ENCODE measurements at regions not wholly inside any gene's neighbourhood (a gene's known extent, or its start where the extent isn't known, plus 50 kb on each side); places are given as distances from the start of the nearest gene placed in this dataset.

- no peak for TF ChIP-seq SMC3 (IDR thresholded peaks at IDR 0.05; ENCODE audit: low read depth, low read length)
- no peak for TF ChIP-seq IRF3 (IDR thresholded peaks at IDR 0.05; ENCODE audit: low read depth, low read length)
- no peak for TF ChIP-seq TEAD4 (IDR thresholded peaks at IDR 0.05; ENCODE audit: borderline replicate concordance, insufficient read depth)
Measured at GRCh38 chr11:109849946-109850345, 243.2 kb upstream of the ZC3H12C start (continued).

DNA sequence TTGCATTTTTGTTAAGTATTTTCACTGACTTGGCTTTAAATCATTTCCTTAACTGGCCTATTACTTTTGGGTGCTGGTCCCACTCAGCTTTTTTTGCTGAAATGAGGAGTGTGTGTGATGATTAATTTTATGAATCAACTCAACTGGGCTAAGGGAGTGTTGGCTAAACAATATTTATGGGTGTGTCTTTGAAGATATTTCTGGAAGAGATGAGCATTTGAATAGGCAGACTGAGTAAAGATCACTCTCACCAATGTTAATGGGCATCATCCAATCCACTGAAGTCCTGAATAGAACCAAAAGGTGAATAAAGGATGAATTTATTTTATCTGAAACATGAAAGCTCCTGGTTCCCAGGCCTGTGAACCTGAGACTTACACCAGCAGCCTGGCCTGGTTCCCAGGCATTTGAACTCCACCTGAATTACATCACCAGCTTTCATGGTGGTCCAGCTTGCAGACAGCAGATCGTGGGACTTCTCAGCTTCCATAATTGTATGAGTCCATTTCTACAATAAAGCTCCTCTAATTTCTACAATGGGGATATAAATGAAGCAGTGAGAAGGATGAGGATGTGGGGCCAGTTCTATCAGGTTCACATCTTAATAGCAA lies 241.3 kb upstream of the ZC3H12C start:
- H3K79me2 ChIP-seq (ENCODE audit: insufficient read depth): no peaks in the 10 kb centered on the region
- TF ChIP-seq TAF1 (IDR thresholded peaks at IDR 0.05; ENCODE audit: borderline replicate concordance, low read depth, low read length): no peak
- TF ChIP-seq TCF12 (IDR thresholded peaks at IDR 0.05): no peak
- H3K9me3 ChIP-seq: no peaks in the 10 kb centered on the region
- no peak overlapping the region for H3K27ac ChIP-seq (ENCODE audit: low read depth in 2 of 2, low read length in 1 of 2)
- H2AFZ ChIP-seq (ENCODE audit: low read depth): no peak overlapping the region
- H3K4me2 ChIP-seq: no peak overlapping the region
- H4K20me1 ChIP-seq (ENCODE audit: insufficient read depth): no peaks in the 10 kb centered on the region
- 38% methylated on average over 1 of the region's 1 CpG for WGBS (ENCODE audit: low lambda C conversion rate)
- H3K27me3 ChIP-seq (ENCODE audit: insufficient read depth): no peaks in the 10 kb centered on the region
- peaks cover 3 to 4% of the 10 kb centered on the region in 2 experiments; a peak in 2 of 4 replicates for H3K4me1 ChIP-seq (ENCODE audit: control insufficient read depth in 1 of 2, insufficient read depth in 2 of 2, low read depth in 1 of 2, low read length in 1 of 2)
- no peak for DNase-seq
- CTCF ChIA-PET: interaction anchor here (0.9 to 3.0 kb wide), 4 partner anchors 13 to 87 kb away, joined by 3 to 11 read pairs (median 6); no protein-coding TSS in a partner anchor
- H3F3A ChIP-seq (replicated peaks; ENCODE audit: insufficient read depth): no peaks in the 10 kb centered on the region
- no peaks in the 10 kb centered on the region for H3K36me3 ChIP-seq (replicated peaks in 1 of 2; ENCODE audit: control insufficient read depth in 1 of 2, insufficient read depth in 2 of 2, low read length in 1 of 2)
- H3K9ac ChIP-seq: no peak overlapping the region
- H3K4me3 ChIP-seq (ENCODE audit: low read depth in 2 of 2, low read length in 1 of 2): no peak overlapping the region
- no peaks in the 10 kb centered on the region for H3K9me2 ChIP-seq
- POLR2A ChIA-PET: no interaction called here

GRCh38 chr11:109853156-109853776 lies 239.9 kb upstream of the ZC3H12C start:
- no peaks in the 10 kb centered on the region for H3K9me3 ChIP-seq
- no peak overlapping the region for H2AFZ ChIP-seq (ENCODE audit: low read depth)
- no peak overlapping the region for H3K4me2 ChIP-seq
- no peak overlapping the region; a peak in 1 of 4 replicates for H3K4me3 ChIP-seq (ENCODE audit: low read depth in 2 of 2, low read length in 1 of 2)
- H3K27ac ChIP-seq (ENCODE audit: low read depth in 2 of 2, low read length in 1 of 2): no peak overlapping the region
- no peaks in the 10 kb centered on the region for H3K79me2 ChIP-seq (ENCODE audit: insufficient read depth)
- no peak for DNase-seq
- H3F3A ChIP-seq (replicated peaks; ENCODE audit: insufficient read depth): no peaks in the 10 kb centered on the region
- H3K9me2 ChIP-seq: no peaks in the 10 kb centered on the region
- TF ChIP-seq EP300 (IDR thresholded peaks at IDR 0.05; ENCODE audit: borderline replicate concordance in 1 of 2, low read depth in 1 of 2, low read length in 1 of 2) (no peak), CTCF (IDR thresholded peaks at IDR 0.05) (peak; percentile 79), SMC3 (IDR thresholded peaks at IDR 0.05; ENCODE audit: low read depth, low read length) (peak; percentile 61), ZBTB33 (IDR thresholded peaks at IDR 0.05; ENCODE audit: borderline replicate concordance, low read depth) (no peak), RAD21 (IDR thresholded peaks at IDR 0.05; ENCODE audit: low read length) (peak; percentile 74)
- no peaks in the 10 kb centered on the region for H3K27me3 ChIP-seq (ENCODE audit: insufficient read depth)
- ChIA-PET CTCF (interaction anchor here (0.8 to 1.2 kb wide), 5 partner anchors 11 to 348 kb away, joined by 3 to 11 read pairs (median 4); no protein-coding TSS in a partner anchor), POLR2A (no interaction called here)
- WGBS (ENCODE audit: low lambda C conversion rate): 72% methylated on average over 5 of the region's 5 CpGs
- no peaks in the 10 kb centered on the region for H4K20me1 ChIP-seq (ENCODE audit: insufficient read depth)
- H3K4me1 ChIP-seq (ENCODE audit: control insufficient read depth in 1 of 2, insufficient read depth in 2 of 2, low read depth in 1 of 2, low read length in 1 of 2): peaks cover 0 to 2% of the 10 kb centered on the region in 2 experiments; a peak in 2 of 4 replicates
- H3K36me3 ChIP-seq (replicated peaks in 1 of 2; ENCODE audit: control insufficient read depth in 1 of 2, insufficient read depth in 2 of 2, low read length in 1 of 2): no peaks in the 10 kb centered on the region
- H3K9ac ChIP-seq: no peak overlapping the region

Measured in SK-N-SH (cell line).